Fibroblast of skin of back (primary cell): ENCODE measurements at regions not wholly inside any gene's neighbourhood (a gene's known extent, or its start where the extent isn't known, plus 50 kb on each side); places are given as distances from the start of the nearest gene placed in this dataset.
"Not testable (repeated sequence)": the region's sequence is repeated elsewhere in the genome, so short reads cannot be mapped to it uniquely, and the experiment has no call there.

ENCODE experiments used
- DNase-seq: peaks from one replicate; pipeline ENCODE4 v3.0.0-alpha.2; 2013

- DNase-seq, result no peak
Observed at GRCh38 chr6:164057876-164058275, 643.4 kb downstream of the QKI start.

DNA sequence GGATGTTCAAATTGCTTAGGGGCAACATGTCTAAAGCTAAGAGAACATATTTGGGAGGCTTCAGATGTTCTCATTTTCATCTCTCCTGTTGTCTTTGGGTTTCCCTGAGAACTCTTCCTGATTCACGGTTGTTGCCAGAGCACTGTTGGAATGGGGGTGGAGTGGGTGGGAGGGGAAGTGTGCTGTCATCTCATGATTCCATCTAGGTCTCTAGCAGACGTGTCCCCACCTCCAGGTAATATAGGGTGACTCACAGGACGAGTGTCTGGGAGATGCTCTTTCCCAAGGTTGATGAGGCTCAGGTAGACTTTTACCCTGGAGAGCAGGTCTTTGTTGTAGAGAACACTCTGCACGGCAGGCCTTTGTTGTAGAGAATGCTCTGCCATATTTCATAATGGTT lies 636.9 kb downstream of the QKI start:
- no peak for DNase-seq

DNA sequence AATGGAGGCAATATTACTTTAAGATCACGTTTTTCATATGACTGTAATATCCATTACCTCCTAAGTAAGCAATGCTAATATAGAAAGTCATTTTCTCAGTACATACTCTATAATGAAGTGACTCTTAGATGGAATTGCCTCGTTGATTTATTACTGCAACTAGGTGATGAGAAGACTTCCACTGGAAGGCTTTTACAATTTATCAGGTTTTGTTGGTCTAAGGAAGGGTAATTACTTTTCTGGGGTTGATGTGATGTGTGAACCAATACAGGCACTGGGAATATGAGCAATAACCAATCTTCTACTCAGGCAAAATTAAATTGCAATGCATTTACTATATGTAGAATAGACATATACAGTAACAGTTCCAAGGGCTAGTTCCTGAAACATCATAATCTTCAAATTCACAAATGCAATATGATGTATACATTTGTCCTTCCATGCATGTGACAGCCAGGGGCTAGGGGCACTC lies 635.0 kb downstream of the QKI start:
- DNase-seq, result no peak

- peak; percentile 7 for DNase-seq
Observed at GRCh38 chr6:164048840-164049516, 634.5 kb downstream of the QKI start.

DNA sequence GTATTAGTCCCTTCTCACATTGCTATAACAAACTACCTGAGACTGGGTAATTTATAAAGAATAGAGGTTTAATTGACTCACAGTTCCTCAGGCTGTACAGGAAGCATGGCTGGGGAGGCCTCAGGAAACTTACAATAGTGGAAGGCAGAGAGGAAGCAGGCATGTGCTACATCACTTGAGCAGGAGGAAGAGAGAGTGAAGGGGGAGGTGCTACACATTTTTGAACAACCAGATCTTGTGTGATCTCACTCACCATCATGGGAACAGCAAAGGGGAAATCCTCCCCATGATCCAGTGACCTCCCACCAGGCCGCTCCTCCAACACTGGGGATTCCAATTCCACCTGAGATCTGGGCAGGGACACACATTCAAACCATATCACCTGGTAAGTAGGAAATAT lies 630.6 kb downstream of the QKI start:
- no peak for DNase-seq

- DNase-seq, result not testable (repeated sequence)
Observed at GRCh38 chr6:164043656-164044055, 629.1 kb downstream of the QKI start.

DNA sequence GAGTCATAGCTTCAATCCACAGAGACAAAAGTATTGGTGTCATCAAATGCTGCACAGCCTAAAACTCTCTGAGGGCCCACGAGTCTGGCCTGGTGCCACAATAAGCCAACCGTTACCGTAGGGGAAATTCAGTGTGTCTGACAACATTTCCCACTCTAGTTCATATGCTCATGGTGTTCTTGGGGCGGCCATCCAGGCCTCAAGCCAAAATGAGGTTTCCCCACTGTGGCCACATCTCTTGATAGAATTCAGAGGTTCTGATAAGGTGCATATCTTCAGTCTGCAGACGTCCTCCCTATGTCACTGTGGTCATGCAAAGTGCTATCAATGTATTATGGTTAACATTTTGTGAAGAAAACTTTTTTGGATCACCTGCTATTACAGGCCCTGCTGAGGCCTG lies 627.7 kb downstream of the QKI start:
- no peak for DNase-seq

- DNase-seq, result no peak
Observed at GRCh38 chr6:164040994-164041393, 626.5 kb downstream of the QKI start.

- peak; percentile 47 for DNase-seq
Observed at GRCh38 chr6:164039954-164040375, 625.4 kb downstream of the QKI start.

GRCh38 chr6:164037171-164037870 lies 622.8 kb downstream of the QKI start:
- no peak for DNase-seq

DNA sequence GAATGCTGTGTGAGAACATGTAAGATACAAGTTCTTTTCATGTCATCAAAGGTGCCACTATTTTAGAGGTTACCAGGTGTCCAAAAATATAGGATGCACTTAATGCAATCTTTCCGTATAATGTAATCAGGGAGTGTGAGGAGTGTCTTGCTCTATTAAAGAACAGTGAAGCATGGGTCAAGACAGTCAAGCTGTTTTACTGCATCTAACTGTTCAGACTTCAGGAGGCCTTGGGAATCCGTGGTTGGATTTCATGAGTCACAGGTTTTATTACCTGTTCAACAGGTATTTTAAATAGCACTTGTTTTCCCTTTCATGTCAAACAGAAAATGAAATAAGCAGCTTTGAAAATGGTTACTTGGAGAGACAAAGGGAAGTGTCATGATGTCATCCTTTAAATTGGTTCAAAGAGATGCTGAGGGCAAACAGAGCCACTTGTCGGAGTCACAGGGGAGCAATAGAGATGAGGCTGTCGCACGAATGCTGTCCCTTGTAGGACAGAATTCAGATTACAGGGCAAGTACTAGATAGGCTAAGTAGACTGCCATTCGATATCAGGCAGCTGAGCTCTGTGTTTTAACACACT lies 621.5 kb downstream of the QKI start:
- no peak for DNase-seq

GRCh38 chr6:164034602-164035140 lies 620.2 kb downstream of the QKI start:
- peak; percentile 6 for DNase-seq

DNA sequence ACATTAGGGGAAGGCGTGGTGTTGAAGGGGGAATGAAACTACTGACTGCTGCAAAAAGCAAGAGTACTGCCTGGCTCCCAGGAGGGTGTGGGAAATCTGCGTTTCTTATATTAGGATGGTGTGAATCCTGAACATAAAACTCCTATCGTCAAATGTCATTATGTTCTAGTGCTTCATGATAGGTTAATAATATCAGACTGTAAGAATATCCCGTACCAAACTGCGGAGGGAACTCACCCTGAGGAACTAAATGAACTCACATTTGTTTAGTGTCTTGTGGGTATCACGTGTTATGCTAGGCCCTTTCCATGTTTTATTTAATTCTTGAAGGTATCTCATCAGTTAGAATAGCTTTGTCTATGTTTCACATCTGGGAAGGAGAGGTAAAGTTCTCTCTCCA lies 610.7 kb downstream of the QKI start:
- no peak for DNase-seq

- no peak for DNase-seq
Observed at GRCh38 chr6:164023535-164023934, 609.0 kb downstream of the QKI start.

DNA sequence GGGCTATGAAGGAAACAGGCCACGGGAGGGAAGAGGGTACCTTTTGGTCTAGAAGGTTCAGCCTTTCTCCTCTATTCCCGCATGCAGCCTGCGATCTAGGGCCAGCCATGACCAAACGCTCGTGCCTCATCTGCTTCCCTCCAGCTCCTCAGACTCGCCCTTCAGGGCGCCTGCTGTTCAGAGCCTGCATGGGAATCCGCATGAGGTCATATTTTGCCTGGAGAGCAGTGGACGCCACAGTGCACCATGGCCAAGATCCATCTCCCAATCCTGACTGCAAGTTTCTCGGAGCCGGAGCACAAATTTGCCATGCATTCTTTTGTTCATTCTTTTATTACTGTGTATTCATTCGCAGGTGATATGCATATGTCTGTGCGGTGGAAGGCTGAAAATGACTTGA lies 608.1 kb downstream of the QKI start:
- DNase-seq, result no peak

DNA sequence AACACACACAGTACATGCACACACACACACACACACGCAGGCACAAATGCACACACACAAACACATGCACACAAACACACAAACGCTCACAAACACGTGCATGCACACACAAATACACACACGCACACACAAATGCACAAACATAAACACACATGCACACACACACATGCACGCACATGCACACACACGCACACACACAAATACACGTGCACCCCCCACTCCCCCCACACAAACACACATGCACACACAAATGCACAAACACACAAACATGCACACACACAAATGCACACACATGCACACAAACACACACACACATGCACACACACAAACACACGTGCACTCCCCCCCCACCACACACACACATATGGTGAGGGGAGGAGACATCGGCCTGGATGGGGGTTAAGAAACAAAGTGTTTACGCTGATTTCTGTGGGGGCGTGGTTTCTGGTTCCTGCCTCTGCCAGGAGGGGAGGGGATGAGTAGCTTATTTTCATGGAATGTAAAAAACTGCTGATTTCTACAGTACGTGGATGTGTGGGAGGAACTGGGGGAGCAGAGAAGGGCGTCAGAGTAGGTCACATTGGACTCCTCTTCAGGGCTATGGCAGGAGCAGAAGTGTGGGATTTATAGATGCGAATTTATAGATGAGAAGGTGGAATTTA lies 607.2 kb downstream of the QKI start:
- DNase-seq, result no peak

GRCh38 chr6:164020142-164020541 lies 605.6 kb downstream of the QKI start:
- no peak for DNase-seq

DNA sequence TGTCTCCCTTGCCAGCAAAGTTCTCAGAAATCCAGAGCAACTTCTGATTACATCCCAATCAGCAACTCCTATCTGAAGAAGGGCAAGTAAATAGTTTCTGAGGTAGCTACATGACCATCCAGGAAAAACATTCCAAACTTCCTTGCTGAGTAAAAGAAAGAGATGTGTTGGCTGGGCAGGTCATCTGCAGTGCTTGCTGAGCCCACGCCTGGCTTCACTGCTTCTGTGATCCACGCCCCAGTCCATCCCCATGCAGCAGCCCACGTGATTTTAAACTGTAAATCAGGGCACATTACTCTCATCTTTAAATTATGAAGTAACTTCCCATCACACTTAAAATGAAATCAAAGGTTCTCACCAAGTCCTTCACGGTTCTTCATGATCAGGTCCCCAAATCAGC lies 603.6 kb downstream of the QKI start:
- DNase-seq, result no peak

GRCh38 chr6:164016056-164016455 lies 601.5 kb downstream of the QKI start:
- no peak for DNase-seq

GRCh38 chr6:164015088-164015484 lies 600.6 kb downstream of the QKI start:
- DNase-seq, result no peak

DNA sequence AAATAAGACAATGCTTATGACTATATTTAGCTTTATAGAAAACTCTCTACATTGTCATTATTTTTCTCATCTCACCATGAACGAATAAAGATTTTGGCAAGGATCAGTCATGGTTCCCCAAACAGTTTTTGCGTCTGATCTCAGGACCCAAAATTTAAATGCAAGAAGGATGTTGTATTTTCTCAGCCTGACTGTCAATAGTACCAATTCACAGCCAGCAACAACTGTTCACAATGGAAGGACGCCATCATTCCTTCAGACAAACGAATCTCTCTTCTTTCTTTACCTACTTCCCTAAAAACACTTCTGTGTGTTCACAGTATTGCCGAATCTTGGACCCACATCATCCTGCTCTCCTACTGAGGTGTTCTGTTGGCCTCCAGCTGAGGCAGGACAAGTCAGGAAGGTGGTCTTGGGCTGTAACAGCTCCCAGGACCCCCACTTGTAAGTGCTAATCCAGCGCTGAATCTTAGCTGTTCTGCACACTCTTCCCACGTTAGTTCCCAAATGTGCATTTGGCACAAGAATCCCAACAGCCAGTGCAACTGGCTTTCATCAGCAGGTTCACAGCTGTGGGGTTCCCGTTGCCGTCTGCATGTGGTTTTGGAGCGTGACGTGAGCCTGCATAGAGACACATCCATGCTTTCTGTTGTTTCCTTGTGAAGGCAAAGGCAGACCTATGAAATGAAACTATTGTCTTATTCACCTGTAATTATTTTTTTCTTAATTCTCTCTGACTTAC lies 600.0 kb downstream of the QKI start:
- no peak for DNase-seq

DNA sequence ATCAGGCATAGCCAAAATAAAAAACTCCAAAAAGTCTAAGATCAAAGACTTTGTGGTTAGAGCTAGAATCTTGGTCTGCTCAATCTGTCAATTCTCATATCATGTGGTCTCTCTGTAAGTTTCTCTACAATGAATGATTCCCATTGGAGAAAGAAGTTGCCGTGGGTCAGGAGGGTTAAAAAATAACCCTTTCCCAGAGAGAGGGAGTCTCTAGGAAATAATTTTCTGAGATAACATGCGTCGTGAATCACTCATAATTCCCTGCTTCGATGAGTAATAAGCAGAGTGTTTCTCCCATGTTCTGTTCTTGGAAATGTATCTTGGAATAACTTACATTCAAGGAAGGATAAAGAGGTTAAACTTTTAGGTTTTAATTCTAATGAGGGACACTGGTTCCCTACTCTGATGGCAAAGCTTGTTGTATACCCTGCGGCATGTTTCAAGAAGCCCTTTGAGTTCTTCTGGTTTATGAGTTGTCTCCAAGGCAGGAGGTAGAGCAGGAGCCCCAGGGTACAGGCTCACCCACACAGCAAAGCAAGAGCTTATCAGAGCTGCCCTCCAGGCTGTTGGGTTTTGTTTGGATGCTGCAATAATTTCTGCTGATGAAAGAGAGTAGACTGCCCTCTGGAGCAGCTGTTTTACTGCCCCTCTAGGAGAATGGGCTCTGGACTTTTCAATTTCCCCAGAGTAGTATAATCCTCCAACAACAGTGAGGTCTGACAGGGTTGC lies 599.1 kb downstream of the QKI start:
- DNase-seq, result peak; percentile 29
